Naive B cell (primary cell): ENCODE measurements at regions not wholly inside any gene's neighbourhood (a gene's known extent, or its start where the extent isn't known, plus 50 kb on each side); places are given as distances from the start of the nearest gene placed in this dataset.

Source experiments
- ATAC-seq, 2 donors: fragments of 150-1000 bp; cut with Tn5 transposase; 2 replicates each; pipeline ENCODE4 v1.10.0; 2021; ENCODE audit warnings: low read depth in 2 of 2, mild to moderate bottlenecking in 2 of 2, moderate library complexity in 2 of 2
- DNase-seq: peaks from one replicate; pipeline ENCODE4 v3.0.0; 2022
- H3K27ac Mint-ChIP-seq, 6 donors: one replicate each; pipeline ENCODE4 v1.8.0; 2020 to 2022; ENCODE audit warnings: mild to moderate bottlenecking in 6 of 6, mixed read lengths in 6 of 6, moderate library complexity in 5 of 6, inconsistent platforms in 2 of 6
- H3K27me3 Mint-ChIP-seq, 3 donors: one replicate each; pipeline ENCODE4 v1.8.0; 2021 to 2022; ENCODE audit warnings: mixed read lengths in 3 of 3, mild to moderate bottlenecking in 1 of 3
- H3K36me3 Mint-ChIP-seq, 2 donors: one replicate each; pipeline ENCODE4 v1.8.0; 2020 to 2022; ENCODE audit warnings: mixed read lengths in 2 of 2, inconsistent platforms in 1 of 2, mild to moderate bottlenecking in 1 of 2
- H3K4me1 Mint-ChIP-seq, 3 donors: one replicate each; pipeline ENCODE4 v1.8.0; 2020 to 2022; ENCODE audit warnings: mixed read lengths in 3 of 3, inconsistent platforms in 1 of 3, mild to moderate bottlenecking in 1 of 3, moderate library complexity in 1 of 3
- H3K4me3 Mint-ChIP-seq, 8 donors: one replicate each; pipeline ENCODE4 v1.8.0; 2020 to 2022; ENCODE audit warnings: mild to moderate bottlenecking in 8 of 8, mixed read lengths in 8 of 8, moderate library complexity in 8 of 8, inconsistent platforms in 2 of 8
- H3K9me3 Mint-ChIP-seq, 7 donors: one replicate each; pipeline ENCODE4 v1.8.0; 2020 to 2022; ENCODE audit warnings: mixed read lengths in 7 of 7, mild to moderate bottlenecking in 5 of 7, inconsistent platforms in 2 of 7, moderate library complexity in 1 of 7

- Mint-ChIP-seq H3K27ac (no peak overlapping the region), H3K27me3 (peaks cover 0 to 5% (median 0%) of the 10 kb centered on the region in 3 donors), H3K36me3 (no peaks in the 10 kb centered on the region), H3K4me3 (no peak overlapping the region), H3K4me1 (no peaks in the 10 kb centered on the region), H3K9me3 (peaks cover 0 to 5% (median 1%) of the 10 kb centered on the region in 7 donors)
- ATAC-seq (no peak), DNase-seq (no peak)
Observed at GRCh38 chr3:81439108-81439507, 322.3 kb downstream of the GBE1 start.

GRCh38 chr3:81437683-81438082 is 323.8 kb downstream of the GBE1 start:
- no peak overlapping the region for H3K27ac Mint-ChIP-seq
- H3K4me3 Mint-ChIP-seq: no peak overlapping the region
- H3K9me3 Mint-ChIP-seq: peaks cover 0 to 5% (median 1%) of the 10 kb centered on the region in 7 donors
- H3K27me3 Mint-ChIP-seq: peaks cover 0 to 5% (median 0%) of the 10 kb centered on the region in 3 donors
- ATAC-seq (no peak), DNase-seq (no peak)
- H3K36me3 Mint-ChIP-seq: no peaks in the 10 kb centered on the region
- no peaks in the 10 kb centered on the region for H3K4me1 Mint-ChIP-seq

- no peaks in the 10 kb centered on the region for H3K4me1 Mint-ChIP-seq
- peaks cover 0 to 5% (median 0%) of the 10 kb centered on the region in 3 donors for H3K27me3 Mint-ChIP-seq
- no peak for ATAC-seq
- no peak for DNase-seq
- no peak overlapping the region for H3K27ac Mint-ChIP-seq
- no peaks in the 10 kb centered on the region for H3K36me3 Mint-ChIP-seq
- no peak overlapping the region for H3K4me3 Mint-ChIP-seq
- peaks cover 0 to 5% (median 2%) of the 10 kb centered on the region in 7 donors for H3K9me3 Mint-ChIP-seq
Observed at GRCh38 chr3:81436182-81436581, 325.3 kb downstream of the GBE1 start.

- Mint-ChIP-seq H3K4me1 (no peaks in the 10 kb centered on the region), H3K27me3 (peaks cover 0 to 5% (median 0%) of the 10 kb centered on the region in 3 donors), H3K36me3 (no peaks in the 10 kb centered on the region), H3K9me3 (peaks cover 0 to 6% (median 4%) of the 10 kb centered on the region in 7 donors), H3K4me3 (no peak overlapping the region), H3K27ac (no peak overlapping the region)
- ATAC-seq (no peak), DNase-seq (no peak)
Observed at GRCh38 chr3:81435050-81435449, 326.4 kb downstream of the GBE1 start.

GRCh38 chr3:81434161-81434560 is 327.3 kb downstream of the GBE1 start:
- H3K27ac Mint-ChIP-seq: no peak overlapping the region
- H3K4me1 Mint-ChIP-seq: no peaks in the 10 kb centered on the region
- H3K9me3 Mint-ChIP-seq: peaks cover 0 to 6% (median 4%) of the 10 kb centered on the region in 7 donors
- H3K4me3 Mint-ChIP-seq: no peak overlapping the region
- peaks cover 0 to 5% (median 0%) of the 10 kb centered on the region in 3 donors for H3K27me3 Mint-ChIP-seq
- DNase-seq (no peak), ATAC-seq (no peak)
- H3K36me3 Mint-ChIP-seq: no peaks in the 10 kb centered on the region

- DNase-seq (no peak), ATAC-seq (no peak)
- H3K27ac Mint-ChIP-seq: no peak overlapping the region
- peaks cover 0 to 5% (median 0%) of the 10 kb centered on the region in 3 donors for H3K27me3 Mint-ChIP-seq
- no peaks in the 10 kb centered on the region for H3K4me1 Mint-ChIP-seq
- H3K36me3 Mint-ChIP-seq: no peaks in the 10 kb centered on the region
- no peak overlapping the region for H3K4me3 Mint-ChIP-seq
- peaks cover 0 to 5% (median 4%) of the 10 kb centered on the region in 7 donors for H3K9me3 Mint-ChIP-seq
Observed at GRCh38 chr3:81433675-81434074, 327.8 kb downstream of the GBE1 start.

GRCh38 chr3:81432456-81432855 is 329.0 kb downstream of the GBE1 start:
- Mint-ChIP-seq H3K4me1 (no peaks in the 10 kb centered on the region), H3K27me3 (no peaks in the 10 kb centered on the region), H3K36me3 (no peaks in the 10 kb centered on the region), H3K27ac (no peak overlapping the region), H3K4me3 (no peak overlapping the region), H3K9me3 (peaks cover 0 to 4% (median 0%) of the 10 kb centered on the region in 7 donors)
- ATAC-seq: no peak
- DNase-seq: no peak

GRCh38 chr3:81426826-81427577 is 334.4 kb downstream of the GBE1 start:
- Mint-ChIP-seq H3K4me1 (no peaks in the 10 kb centered on the region), H3K9me3 (peaks cover 0 to 4% (median 0%) of the 10 kb centered on the region in 7 donors), H3K36me3 (no peaks in the 10 kb centered on the region), H3K27me3 (no peaks in the 10 kb centered on the region), H3K4me3 (no peak overlapping the region), H3K27ac (no peak overlapping the region)
- DNase-seq (no peak), ATAC-seq (no peak)

GRCh38 chr3:81425198-81425868 is 336.1 kb downstream of the GBE1 start:
- no peaks in the 10 kb centered on the region for H3K9me3 Mint-ChIP-seq
- no peaks in the 10 kb centered on the region for H3K4me1 Mint-ChIP-seq
- ATAC-seq (no peak), DNase-seq (no peak)
- H3K27me3 Mint-ChIP-seq: no peaks in the 10 kb centered on the region
- no peak overlapping the region for H3K27ac Mint-ChIP-seq
- no peaks in the 10 kb centered on the region for H3K36me3 Mint-ChIP-seq
- peak overlapping the region in 1 of 8 donors; percentile 10 for H3K4me3 Mint-ChIP-seq

GRCh38 chr3:81419228-81419627 is 342.2 kb downstream of the GBE1 start:
- no peak overlapping the region for H3K27ac Mint-ChIP-seq
- H3K4me1 Mint-ChIP-seq: no peaks in the 10 kb centered on the region
- no peaks in the 10 kb centered on the region for H3K36me3 Mint-ChIP-seq

GRCh38 chr3:81416812-81417211 is 344.6 kb downstream of the GBE1 start:
- H3K4me1 Mint-ChIP-seq: no peaks in the 10 kb centered on the region
- no peak overlapping the region for H3K27ac Mint-ChIP-seq
- H3K27me3 Mint-ChIP-seq: no peaks in the 10 kb centered on the region

More at GRCh38 chr3:81419228-81419627, 342.2 kb downstream of the GBE1 start:
- Mint-ChIP-seq H3K9me3 (no peaks in the 10 kb centered on the region), H3K27me3 (no peaks in the 10 kb centered on the region), H3K4me3 (no peak overlapping the region)
- ATAC-seq (no peak), DNase-seq (no peak)

GRCh38 chr3:81406318-81406717 is 355.1 kb downstream of the GBE1 start:
- ATAC-seq: no peak
- Mint-ChIP-seq H3K36me3 (no peaks in the 10 kb centered on the region), H3K27ac (no peak overlapping the region), H3K9me3 (peaks cover 0 to 5% (median 0%) of the 10 kb centered on the region in 7 donors), H3K27me3 (no peaks in the 10 kb centered on the region), H3K4me1 (no peaks in the 10 kb centered on the region), H3K4me3 (no peak overlapping the region)
- DNase-seq: no peak

More at GRCh38 chr3:81416812-81417211, 344.6 kb downstream of the GBE1 start:
- H3K36me3 Mint-ChIP-seq: no peaks in the 10 kb centered on the region
- ATAC-seq (no peak), DNase-seq (no peak)
- H3K4me3 Mint-ChIP-seq: no peak overlapping the region
- no peaks in the 10 kb centered on the region for H3K9me3 Mint-ChIP-seq

GRCh38 chr3:81395739-81396513 is 365.5 kb downstream of the GBE1 start:
- DNase-seq (no peak), ATAC-seq (no peak)
- Mint-ChIP-seq H3K27me3 (peaks cover 0 to 5% (median 0%) of the 10 kb centered on the region in 3 donors), H3K36me3 (no peaks in the 10 kb centered on the region), H3K27ac (no peak overlapping the region), H3K4me3 (no peak overlapping the region), H3K9me3 (peaks cover 0 to 7% (median 0%) of the 10 kb centered on the region in 7 donors), H3K4me1 (no peaks in the 10 kb centered on the region)
